HG02642 (cell line): ENCODE measurements at regions not wholly inside any gene's neighbourhood (a gene's known extent, or its start where the extent isn't known, plus 50 kb on each side); places are given as distances from the start of the nearest gene placed in this dataset.

Experiments
- ATAC-seq: cut with Tn5 transposase; IDR thresholded peaks from one replicate; pipeline ENCODE4 v1.9.1; 2021; ENCODE audit warnings: mild to moderate bottlenecking; ENCODE audit not compliant: unreplicated experiment, poor library complexity

GRCh38 chr2:120945091-120945490 lies 209.4 kb downstream of the GLI2 start:
- no peak for ATAC-seq

- no peak for ATAC-seq
Observed at GRCh38 chr2:120945832-120946499, 210.3 kb downstream of the GLI2 start.

GRCh38 chr2:120947327-120947726 lies 211.7 kb downstream of the GLI2 start:
- ATAC-seq: no peak

GRCh38 chr2:120947982-120948661 lies 212.5 kb downstream of the GLI2 start:
- ATAC-seq: no peak

- ATAC-seq: no peak
Observed at GRCh38 chr2:120948662-120949011, 213.0 kb downstream of the GLI2 start.

GRCh38 chr2:120949027-120949956 lies 213.6 kb downstream of the GLI2 start:
- ATAC-seq: no peak

- ATAC-seq: no peak
Observed at GRCh38 chr2:120949957-120950590, 214.4 kb downstream of the GLI2 start.

GRCh38 chr2:120951693-120952092 lies 216.0 kb downstream of the GLI2 start:
- no peak for ATAC-seq

GRCh38 chr2:120952318-120952717 lies 216.7 kb downstream of the GLI2 start:
- no peak for ATAC-seq

GRCh38 chr2:120953066-120953756 lies 217.5 kb downstream of the GLI2 start:
- no peak for ATAC-seq

GRCh38 chr2:120953843-120954584 lies 218.3 kb downstream of the GLI2 start:
- no peak for ATAC-seq

- no peak for ATAC-seq
Observed at GRCh38 chr2:120954939-120955338, 219.3 kb downstream of the GLI2 start.

GRCh38 chr2:120955427-120955826 lies 219.8 kb downstream of the GLI2 start:
- no peak for ATAC-seq

- ATAC-seq: no peak
Observed at GRCh38 chr2:120956486-120957156, 221.0 kb downstream of the GLI2 start.

- no peak for ATAC-seq
Observed at GRCh38 chr2:120957905-120958304, 222.2 kb downstream of the GLI2 start.

- ATAC-seq: no peak
Observed at GRCh38 chr2:120958623-120959366, 223.1 kb downstream of the GLI2 start.

GRCh38 chr2:120959426-120959825 lies 223.8 kb downstream of the GLI2 start:
- ATAC-seq: no peak

GRCh38 chr2:120960770-120961366 lies 225.2 kb downstream of the GLI2 start:
- no peak for ATAC-seq
